ENCODE measurements at regions not wholly inside any gene's neighbourhood (a gene's known extent, or its start where the extent isn't known, plus 50 kb on each side); places are given as distances from the start of the nearest gene placed in this dataset.
A peak's percentile ranks its signal among the peaks of the same experiment; 100 is the strongest.

GRCh38 chr1:87398641-87399040 lies 70.0 kb downstream of the LMO4 start:
- TF ChIP-seq EZH2phosphoT487 (IDR thresholded peaks at IDR 0.05; ENCODE audit: borderline replicate concordance, low read length) (no peak), CTCF (conservative IDR thresholded peaks at IDR 0.05; ENCODE audit: low read depth, low read length) (no peak), EZH2 (IDR thresholded peaks at IDR 0.05; ENCODE audit: low read length, unreplicated experiment) (no peak)
- no peaks in the 10 kb centered on the region for H3K36me3 ChIP-seq (ENCODE audit: low read depth, low read length)
- H3F3A ChIP-seq (ENCODE audit: low read length, unreplicated experiment): no peaks in the 10 kb centered on the region
- POLR2A ChIA-PET (ENCODE audit: unreplicated experiment): interaction anchor here (0.6 kb wide), 1 partner anchor 281 kb away, joined by 3 read pairs; no protein-coding TSS in a partner anchor
- H3K4me1 ChIP-seq (ENCODE audit: insufficient read depth, low read length): peaks cover 37% of the 10 kb centered on the region
- no peaks in the 10 kb centered on the region for H3K79me2 ChIP-seq (ENCODE audit: low read length)
- peak overlapping the region; percentile 69 for H3K9ac ChIP-seq (ENCODE audit: low read length)
- peak; percentile 63 for ATAC-seq
- peak overlapping the region; percentile 14; the same call in 1 of the 2 replicates for H3K4me3 ChIP-seq (ENCODE audit: low read length)
- no peaks in the 10 kb centered on the region for H4K20me1 ChIP-seq (ENCODE audit: low read length)
- H3K27ac ChIP-seq (ENCODE audit: low read length): peak overlapping the region; percentile 94
- intact Hi-C loops (cut with micrococcal nuclease): loop anchor here (10.0 kb wide), 2 partner anchors 246 to 556 kb away; no protein-coding TSS in a partner anchor
- CTCF ChIA-PET: no interaction called here
- no TSS peak for BruUV-seq (replicated peaks)
- H2AFZ ChIP-seq (ENCODE audit: low read length): no peak overlapping the region; the same call in 1 of the 2 replicates
- DNase-seq: peak; percentile 84
- H3K9me2 ChIP-seq (replicated peaks; ENCODE audit: low read length): no peaks in the 10 kb centered on the region
- peak overlapping the region; percentile 63 for H3K4me2 ChIP-seq (ENCODE audit: low read length)
- no peaks in the 10 kb centered on the region for H3K27me3 ChIP-seq (ENCODE audit: low read length)
- H3K9me3 ChIP-seq (ENCODE audit: low read length): no peaks in the 10 kb centered on the region

- H3K9ac ChIP-seq (ENCODE audit: low read length): peak overlapping the region; percentile 69
- POLR2A ChIA-PET (ENCODE audit: unreplicated experiment): no interaction called here
- H3K27ac ChIP-seq (ENCODE audit: low read length): peak overlapping the region; percentile 94
- peak; percentile 80 for DNase-seq
- H3K9me2 ChIP-seq (replicated peaks; ENCODE audit: low read length): no peaks in the 10 kb centered on the region
- peaks cover 42% of the 10 kb centered on the region for H3K4me1 ChIP-seq (ENCODE audit: insufficient read depth, low read length)
- no peak overlapping the region; the same call in 1 of the 2 replicates for H2AFZ ChIP-seq (ENCODE audit: low read length)
- BruUV-seq (replicated peaks): no TSS peak
- H3K36me3 ChIP-seq (ENCODE audit: low read depth, low read length): no peaks in the 10 kb centered on the region
- peak; percentile 58 for ATAC-seq
- intact Hi-C loops (cut with micrococcal nuclease): loop anchor here (10.0 kb wide), 2 partner anchors 246 to 556 kb away; no protein-coding TSS in a partner anchor
- CTCF ChIA-PET: no interaction called here
- no peaks in the 10 kb centered on the region for H3F3A ChIP-seq (ENCODE audit: low read length, unreplicated experiment)
- H4K20me1 ChIP-seq (ENCODE audit: low read length): no peaks in the 10 kb centered on the region
- H3K4me2 ChIP-seq (ENCODE audit: low read length): peak overlapping the region; percentile 63
- no peaks in the 10 kb centered on the region for H3K9me3 ChIP-seq (ENCODE audit: low read length)
- no peaks in the 10 kb centered on the region for H3K27me3 ChIP-seq (ENCODE audit: low read length)
- peak overlapping the region; percentile 14; the same call in 1 of the 2 replicates for H3K4me3 ChIP-seq (ENCODE audit: low read length)
- TF ChIP-seq CTCF (conservative IDR thresholded peaks at IDR 0.05; ENCODE audit: low read depth, low read length): no peak
- TF ChIP-seq EZH2phosphoT487 (IDR thresholded peaks at IDR 0.05; ENCODE audit: borderline replicate concordance, low read length): no peak
- no peak for TF ChIP-seq EZH2 (IDR thresholded peaks at IDR 0.05; ENCODE audit: low read length, unreplicated experiment)
- no peaks in the 10 kb centered on the region for H3K79me2 ChIP-seq (ENCODE audit: low read length)
Observed at GRCh38 chr1:87399264-87399663, 70.6 kb downstream of the LMO4 start.

GRCh38 chr1:87399701-87400100 lies 71.0 kb downstream of the LMO4 start:
- no peaks in the 10 kb centered on the region for H4K20me1 ChIP-seq (ENCODE audit: low read length)
- ATAC-seq (no peak), DNase-seq (peak; percentile 32)
- no peaks in the 10 kb centered on the region for H3F3A ChIP-seq (ENCODE audit: low read length, unreplicated experiment)
- H3K9me2 ChIP-seq (replicated peaks; ENCODE audit: low read length): no peaks in the 10 kb centered on the region
- intact Hi-C loops (cut with micrococcal nuclease): loop anchor here (10.0 kb wide), 2 partner anchors 245 to 555 kb away; no protein-coding TSS in a partner anchor
- BruUV-seq (replicated peaks): no TSS peak
- ChIA-PET POLR2A (ENCODE audit: unreplicated experiment) (no interaction called here), CTCF (no interaction called here)
- H3K27ac ChIP-seq (ENCODE audit: low read length): peak overlapping the region; percentile 94
- H3K36me3 ChIP-seq (ENCODE audit: low read depth, low read length): no peaks in the 10 kb centered on the region
- peak overlapping the region; percentile 63 for H3K4me2 ChIP-seq (ENCODE audit: low read length)
- peaks cover 47% of the 10 kb centered on the region for H3K4me1 ChIP-seq (ENCODE audit: insufficient read depth, low read length)
- no peak overlapping the region for H2AFZ ChIP-seq (ENCODE audit: low read length)
- no peaks in the 10 kb centered on the region for H3K27me3 ChIP-seq (ENCODE audit: low read length)
- H3K9me3 ChIP-seq (ENCODE audit: low read length): no peaks in the 10 kb centered on the region
- no peak overlapping the region for H3K4me3 ChIP-seq (ENCODE audit: low read length)
- H3K79me2 ChIP-seq (ENCODE audit: low read length): no peaks in the 10 kb centered on the region
- TF ChIP-seq EZH2phosphoT487 (IDR thresholded peaks at IDR 0.05; ENCODE audit: borderline replicate concordance, low read length) (no peak), EZH2 (IDR thresholded peaks at IDR 0.05; ENCODE audit: low read length, unreplicated experiment) (no peak), CTCF (conservative IDR thresholded peaks at IDR 0.05; ENCODE audit: low read depth, low read length) (no peak)
- H3K9ac ChIP-seq (ENCODE audit: low read length): no peak overlapping the region

Measured in PC-3 (cell line).